HEK293T (cell line): ENCODE measurements at regions not wholly inside any gene's neighbourhood (a gene's known extent, or its start where the extent isn't known, plus 50 kb on each side); places are given as distances from the start of the nearest gene placed in this dataset.

Experiments
- ELF4 ChIP-seq: fragments of 450-650 bp; IDR thresholded peaks from 2 replicates; pipeline ENCODE4 v1.6.1; 2017; ENCODE audit warnings: antibody characterized with exemption
- L3MBTL2 ChIP-seq: fragments of 450-650 bp; conservative IDR thresholded peaks from 2 replicates; pipeline ENCODE4 v1.6.1; 2016; ENCODE audit warnings: mild to moderate bottlenecking

DNA sequence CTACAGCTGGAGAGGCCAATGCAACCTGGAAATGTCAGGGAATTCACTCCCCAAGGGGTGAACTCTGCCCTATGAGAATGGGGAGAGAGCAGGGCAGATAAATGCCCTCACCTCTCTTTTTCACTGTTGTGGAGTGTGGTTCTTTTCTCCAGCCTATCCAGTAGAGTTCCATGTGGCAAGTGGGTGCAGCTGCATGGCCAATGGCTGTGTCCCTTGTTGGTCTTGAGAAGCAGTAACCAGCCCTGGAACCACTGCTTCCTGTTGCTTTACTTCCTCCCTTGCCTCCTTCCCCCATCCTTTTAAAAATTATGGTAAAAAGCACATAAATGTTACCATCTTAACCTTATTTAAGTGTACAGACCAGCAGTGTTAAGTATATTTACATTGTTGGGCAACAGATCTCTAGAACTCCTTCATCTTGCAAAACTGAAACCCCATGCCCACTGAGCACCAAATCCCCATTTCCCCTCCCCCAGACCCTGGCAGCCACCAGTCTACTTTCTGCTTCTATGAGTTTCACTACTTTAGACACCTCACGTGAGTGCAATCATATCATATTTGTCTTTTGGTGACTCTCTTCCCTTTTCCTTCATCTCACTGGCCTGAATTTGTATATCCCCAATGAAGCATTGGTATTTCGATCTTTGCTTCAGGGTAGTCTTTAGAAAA, 77.0 kb upstream of the GRIP1 start:
- no peak for TF ChIP-seq L3MBTL2
- TF ChIP-seq ELF4 = no peak
